ENCODE measurements at regions not wholly inside any gene's neighbourhood (a gene's known extent, or its start where the extent isn't known, plus 50 kb on each side); places are given as distances from the start of the nearest gene placed in this dataset.

DNA sequence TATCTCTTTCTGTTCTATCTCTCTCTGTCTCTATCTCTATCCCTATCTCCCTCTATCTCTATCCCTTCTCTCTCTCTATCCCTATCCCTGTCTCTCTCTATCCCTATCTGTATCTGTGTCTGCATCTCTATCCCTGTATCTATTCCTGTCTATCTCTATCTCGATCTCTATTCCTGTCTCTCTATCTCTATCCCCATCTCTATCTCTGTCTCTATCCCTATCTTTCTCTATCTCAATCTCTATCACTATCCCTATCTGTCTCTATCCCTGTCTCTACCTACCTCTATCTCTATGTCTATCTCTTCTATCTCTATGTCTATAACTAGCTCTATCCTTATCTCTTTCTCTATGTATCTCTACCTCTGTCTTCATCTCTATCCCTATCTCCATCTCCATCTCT, 141.4 kb upstream of the KCNJ6 start:
- no peaks in the 10 kb centered on the region for H3K27me3 Mint-ChIP-seq (ENCODE audit: insufficient read depth)
- no peaks in the 10 kb centered on the region for H3K4me1 Mint-ChIP-seq (ENCODE audit: low read depth)
- intact Hi-C loops (cut with micrococcal nuclease): no loop called here
- peaks cover 8% of the 10 kb centered on the region for H3K9me3 Mint-ChIP-seq
- DNase-seq (ENCODE audit: low spot score): no peak
- no peak overlapping the region for H3K27ac Mint-ChIP-seq
- no peaks in the 10 kb centered on the region for H3K36me3 Mint-ChIP-seq (ENCODE audit: low read depth)
- no peak overlapping the region for H3K4me3 Mint-ChIP-seq

GRCh38 chr21:38060533-38060932, 144.3 kb upstream of the KCNJ6 start:
- intact Hi-C loops (cut with micrococcal nuclease): no loop called here
- DNase-seq (ENCODE audit: low spot score): no peak
- H3K4me1 Mint-ChIP-seq (ENCODE audit: low read depth): no peaks in the 10 kb centered on the region
- no peak overlapping the region for H3K27ac Mint-ChIP-seq
- H3K36me3 Mint-ChIP-seq (ENCODE audit: low read depth): no peaks in the 10 kb centered on the region
- H3K9me3 Mint-ChIP-seq: peaks cover 8% of the 10 kb centered on the region
- no peaks in the 10 kb centered on the region for H3K27me3 Mint-ChIP-seq (ENCODE audit: insufficient read depth)
- H3K4me3 Mint-ChIP-seq: no peak overlapping the region

DNA sequence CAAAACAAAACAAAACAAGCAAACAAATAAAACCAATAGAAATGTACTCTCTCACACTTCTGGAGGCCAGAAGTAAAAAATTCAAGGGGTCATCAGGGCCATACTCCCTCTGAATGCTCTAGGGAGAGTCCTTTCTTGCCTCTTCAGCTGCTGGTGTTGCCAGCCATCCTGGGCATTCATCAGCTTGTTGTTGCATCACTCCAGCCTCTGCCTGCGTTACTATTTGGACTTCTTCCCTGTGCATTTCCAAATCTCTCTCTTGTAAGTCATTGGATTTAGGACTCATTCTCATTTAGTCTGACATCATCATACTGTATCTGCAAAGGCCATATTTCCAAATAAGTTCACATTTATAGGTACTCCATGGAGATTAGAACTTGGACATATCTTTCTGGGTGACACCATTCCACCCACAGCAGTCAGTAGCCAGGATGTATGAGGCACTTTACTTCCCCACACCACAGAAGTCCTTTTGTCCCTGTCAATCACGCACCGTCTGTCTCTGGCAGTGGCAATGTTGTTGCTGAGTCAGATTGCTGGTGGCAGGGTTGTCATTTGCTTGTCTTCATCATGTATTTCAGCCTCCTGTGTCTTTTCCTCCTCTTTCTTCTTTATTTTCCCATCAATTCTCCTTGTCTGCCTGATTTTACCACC, 151.0 kb upstream of the KCNJ6 start:
- Mint-ChIP-seq H3K4me3 (no peak overlapping the region), H3K27ac (no peak overlapping the region), H3K27me3 (ENCODE audit: insufficient read depth) (peaks cover 4% of the 10 kb centered on the region), H3K36me3 (ENCODE audit: low read depth) (no peaks in the 10 kb centered on the region), H3K4me1 (ENCODE audit: low read depth) (no peaks in the 10 kb centered on the region), H3K9me3 (no peaks in the 10 kb centered on the region)
- intact Hi-C loops (cut with micrococcal nuclease): no loop called here
- DNase-seq (ENCODE audit: low spot score): no peak

- H3K4me1 Mint-ChIP-seq (ENCODE audit: low read depth): no peaks in the 10 kb centered on the region
- no peak for DNase-seq (ENCODE audit: low spot score)
- intact Hi-C loops (cut with micrococcal nuclease): no loop called here
- H3K4me3 Mint-ChIP-seq: no peak overlapping the region
- no peaks in the 10 kb centered on the region for H3K9me3 Mint-ChIP-seq
- no peaks in the 10 kb centered on the region for H3K36me3 Mint-ChIP-seq (ENCODE audit: low read depth)
- H3K27me3 Mint-ChIP-seq (ENCODE audit: insufficient read depth): peaks cover 4% of the 10 kb centered on the region
- no peak overlapping the region for H3K27ac Mint-ChIP-seq
Observed at GRCh38 chr21:38072489-38072888, 156.2 kb upstream of the KCNJ6 start.

DNA sequence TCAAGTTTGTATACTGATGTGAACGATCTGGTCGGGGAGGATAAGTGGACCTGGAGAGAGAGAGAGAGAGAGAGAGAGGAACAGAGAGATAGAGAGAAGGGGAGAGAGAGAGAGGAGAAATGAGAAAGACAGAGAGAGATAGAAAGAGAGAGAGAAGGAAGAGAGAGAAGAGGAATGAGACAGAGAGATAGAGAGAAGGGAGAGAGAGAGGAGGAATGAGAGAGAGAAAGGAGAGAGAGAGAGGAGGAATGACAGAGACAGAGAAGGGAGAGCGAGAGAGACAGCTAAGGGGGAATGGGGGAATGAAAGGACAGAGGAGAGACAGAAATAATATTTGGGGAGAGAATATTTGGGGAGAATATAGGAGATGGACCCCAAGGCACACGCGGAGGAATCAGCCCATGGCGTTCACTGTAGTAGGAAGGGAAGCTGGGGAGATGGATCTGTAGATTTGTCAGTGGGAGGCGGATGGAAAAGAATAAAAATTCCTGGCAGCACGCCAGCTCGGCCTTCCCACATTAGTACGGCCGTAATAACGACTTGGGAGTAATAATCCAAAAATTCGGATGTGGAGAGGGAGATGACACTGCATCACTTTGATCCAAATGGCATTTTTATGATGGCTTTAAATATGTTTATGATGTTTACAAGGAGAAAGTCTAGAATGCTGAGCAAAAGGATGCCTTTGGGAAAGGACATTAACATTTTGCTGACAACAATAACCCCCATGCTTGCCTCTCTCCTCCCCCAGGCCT, 159.8 kb upstream of the KCNJ6 start:
- Mint-ChIP-seq H3K4me3 (no peak overlapping the region), H3K9me3 (no peaks in the 10 kb centered on the region), H3K4me1 (ENCODE audit: low read depth) (no peaks in the 10 kb centered on the region), H3K36me3 (ENCODE audit: low read depth) (no peaks in the 10 kb centered on the region), H3K27me3 (ENCODE audit: insufficient read depth) (no peaks in the 10 kb centered on the region), H3K27ac (no peak overlapping the region)
- intact Hi-C loops (cut with micrococcal nuclease): no loop called here
- DNase-seq (ENCODE audit: low spot score): no peak

DNA sequence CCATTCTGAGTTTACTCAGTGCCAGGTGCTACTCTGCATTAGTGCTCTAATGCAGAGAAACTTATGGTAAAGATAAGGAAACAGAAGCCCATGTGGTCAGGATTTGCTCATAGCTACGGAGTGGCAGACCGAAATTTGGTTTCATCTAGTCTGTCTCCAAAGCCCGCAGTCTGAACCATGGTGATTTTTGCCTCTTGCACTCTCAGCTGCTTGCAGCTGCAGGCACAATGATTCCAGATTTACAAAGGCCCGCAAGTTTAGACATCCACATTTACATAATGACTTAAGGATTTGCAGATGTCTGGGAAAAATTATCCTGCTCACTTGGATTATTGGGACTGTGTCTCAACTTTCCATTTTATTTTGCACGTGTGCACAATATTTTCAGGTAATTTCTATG, 161.3 kb upstream of the KCNJ6 start:
- no peaks in the 10 kb centered on the region for H3K9me3 Mint-ChIP-seq
- intact Hi-C loops (cut with micrococcal nuclease): no loop called here
- no peaks in the 10 kb centered on the region for H3K36me3 Mint-ChIP-seq (ENCODE audit: low read depth)
- no peak overlapping the region for H3K4me3 Mint-ChIP-seq
- H3K27ac Mint-ChIP-seq: no peak overlapping the region
- no peaks in the 10 kb centered on the region for H3K27me3 Mint-ChIP-seq (ENCODE audit: insufficient read depth)
- DNase-seq (ENCODE audit: low spot score): no peak
- H3K4me1 Mint-ChIP-seq (ENCODE audit: low read depth): no peaks in the 10 kb centered on the region

- H3K4me1 Mint-ChIP-seq (ENCODE audit: low read depth): no peaks in the 10 kb centered on the region
- no peak for DNase-seq (ENCODE audit: low spot score)
- H3K36me3 Mint-ChIP-seq (ENCODE audit: low read depth): no peaks in the 10 kb centered on the region
- no peak overlapping the region for H3K27ac Mint-ChIP-seq
- H3K9me3 Mint-ChIP-seq: no peaks in the 10 kb centered on the region
- H3K27me3 Mint-ChIP-seq (ENCODE audit: insufficient read depth): no peaks in the 10 kb centered on the region
- intact Hi-C loops (cut with micrococcal nuclease): no loop called here
- H3K4me3 Mint-ChIP-seq: no peak overlapping the region
Observed at GRCh38 chr21:38080888-38081287, 164.6 kb upstream of the KCNJ6 start.

DNA sequence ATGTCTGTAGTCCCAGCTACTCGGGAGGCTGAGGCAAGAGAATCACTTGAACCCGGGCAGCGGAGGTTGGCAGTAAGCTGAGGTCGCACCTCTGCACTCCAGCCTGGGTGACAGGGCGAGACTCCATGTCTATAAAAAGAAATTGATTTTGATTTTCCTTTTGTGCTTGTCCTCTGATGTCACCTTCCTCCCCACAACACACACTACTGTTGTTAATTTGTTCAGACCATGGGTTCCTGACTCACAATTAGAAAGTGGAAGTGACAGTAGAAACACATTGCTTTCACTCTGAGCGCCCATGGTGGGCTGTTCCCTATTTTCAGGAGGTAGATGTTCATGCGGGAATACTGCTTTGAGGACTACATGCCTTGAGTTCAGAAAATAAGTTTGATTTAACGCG, 165.5 kb upstream of the KCNJ6 start:
- no peak for DNase-seq (ENCODE audit: low spot score)
- Mint-ChIP-seq H3K4me3 (no peak overlapping the region), H3K9me3 (no peaks in the 10 kb centered on the region), H3K27ac (no peak overlapping the region), H3K4me1 (ENCODE audit: low read depth) (no peaks in the 10 kb centered on the region), H3K27me3 (ENCODE audit: insufficient read depth) (no peaks in the 10 kb centered on the region), H3K36me3 (ENCODE audit: low read depth) (no peaks in the 10 kb centered on the region)
- intact Hi-C loops (cut with micrococcal nuclease): no loop called here

- Mint-ChIP-seq H3K27me3 (ENCODE audit: insufficient read depth) (peaks cover 2% of the 10 kb centered on the region), H3K4me3 (no peak overlapping the region), H3K4me1 (ENCODE audit: low read depth) (no peaks in the 10 kb centered on the region), H3K27ac (no peak overlapping the region), H3K9me3 (no peaks in the 10 kb centered on the region), H3K36me3 (ENCODE audit: low read depth) (no peaks in the 10 kb centered on the region)
- intact Hi-C loops (cut with micrococcal nuclease): no loop called here
- no peak for DNase-seq (ENCODE audit: low spot score)
Observed at GRCh38 chr21:38082936-38083485, 166.8 kb upstream of the KCNJ6 start.

GRCh38 chr21:38083535-38083934, 167.3 kb upstream of the KCNJ6 start:
- Mint-ChIP-seq H3K27ac (no peak overlapping the region), H3K4me3 (no peak overlapping the region), H3K9me3 (no peaks in the 10 kb centered on the region), H3K36me3 (ENCODE audit: low read depth) (no peaks in the 10 kb centered on the region), H3K27me3 (ENCODE audit: insufficient read depth) (peaks cover 2% of the 10 kb centered on the region), H3K4me1 (ENCODE audit: low read depth) (no peaks in the 10 kb centered on the region)
- no peak for DNase-seq (ENCODE audit: low spot score)
- intact Hi-C loops (cut with micrococcal nuclease): no loop called here

DNA sequence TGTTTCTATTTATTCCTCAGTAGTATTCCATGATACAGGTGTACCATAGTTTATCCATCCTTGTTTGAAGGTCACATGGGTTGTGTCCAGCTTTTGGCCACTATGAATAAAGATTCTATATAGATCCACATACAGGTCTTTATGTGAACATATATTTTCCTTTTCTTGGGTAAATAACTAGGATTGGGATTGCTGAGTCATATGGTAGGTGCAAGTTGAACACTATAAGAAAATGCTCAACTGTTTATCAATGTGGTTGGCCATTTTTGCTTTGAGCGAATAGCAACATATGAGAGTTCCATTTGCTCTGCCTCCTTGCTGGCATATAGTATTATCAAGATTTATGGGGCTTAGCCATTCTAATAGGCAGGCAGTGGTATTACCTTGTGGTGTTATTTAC, 170.2 kb upstream of the KCNJ15 start:
- no peaks in the 10 kb centered on the region for H3K36me3 Mint-ChIP-seq (ENCODE audit: low read depth)
- no peaks in the 10 kb centered on the region for H3K9me3 Mint-ChIP-seq
- H3K27me3 Mint-ChIP-seq (ENCODE audit: insufficient read depth): peaks cover 2% of the 10 kb centered on the region
- no peak overlapping the region for H3K4me3 Mint-ChIP-seq
- DNase-seq (ENCODE audit: low spot score): no peak
- H3K4me1 Mint-ChIP-seq (ENCODE audit: low read depth): no peaks in the 10 kb centered on the region
- intact Hi-C loops (cut with micrococcal nuclease): no loop called here
- H3K27ac Mint-ChIP-seq: no peak overlapping the region

DNA sequence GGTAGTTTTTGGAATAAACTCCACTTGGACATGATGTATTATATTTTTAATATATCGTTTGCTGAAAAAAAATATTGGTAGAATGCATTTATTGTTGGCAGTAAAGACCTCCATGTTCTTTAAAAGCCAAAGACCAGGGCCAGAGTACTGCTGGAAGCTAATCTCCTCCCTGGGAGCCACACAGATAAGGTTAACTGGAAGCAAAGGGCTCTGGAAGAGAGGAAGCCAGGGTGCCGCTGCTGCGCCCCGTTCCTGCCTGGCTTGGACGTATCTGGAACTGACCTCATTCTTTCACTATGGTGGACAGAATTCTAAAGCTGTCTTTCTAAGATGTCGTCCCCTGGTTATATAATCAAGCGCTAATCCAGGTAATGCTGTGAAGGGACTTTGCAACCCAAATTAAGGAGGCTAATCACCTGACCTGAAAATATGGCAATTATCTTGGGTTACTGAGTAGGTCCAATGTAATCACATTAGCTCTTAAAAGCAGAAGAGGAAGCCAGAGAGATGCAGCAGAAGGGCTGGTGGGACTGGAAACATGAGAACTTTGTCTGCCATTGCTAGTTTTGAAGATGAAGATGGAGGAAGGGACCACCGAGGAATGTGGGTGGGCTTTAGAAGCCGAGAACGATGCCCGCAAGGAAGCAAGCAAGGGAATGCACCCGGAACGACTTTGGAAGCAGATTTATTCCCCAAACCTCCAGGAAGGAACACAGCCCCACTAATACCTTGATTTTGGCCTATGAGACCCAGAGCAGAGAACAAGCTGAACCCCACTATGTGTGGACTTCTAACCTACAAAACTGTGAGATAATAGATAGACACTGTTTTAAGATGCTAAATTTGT, 167.7 kb upstream of the KCNJ15 start:
- intact Hi-C loops (cut with micrococcal nuclease): no loop called here
- peaks cover 2% of the 10 kb centered on the region for H3K27me3 Mint-ChIP-seq (ENCODE audit: insufficient read depth)
- no peak for DNase-seq (ENCODE audit: low spot score)
- no peaks in the 10 kb centered on the region for H3K4me1 Mint-ChIP-seq (ENCODE audit: low read depth)
- H3K4me3 Mint-ChIP-seq: no peak overlapping the region
- no peaks in the 10 kb centered on the region for H3K9me3 Mint-ChIP-seq
- no peak overlapping the region for H3K27ac Mint-ChIP-seq
- H3K36me3 Mint-ChIP-seq (ENCODE audit: low read depth): no peaks in the 10 kb centered on the region

GRCh38 chr21:38089763-38090046, 167.1 kb upstream of the KCNJ15 start:
- no peak overlapping the region for H3K27ac Mint-ChIP-seq
- no peaks in the 10 kb centered on the region for H3K36me3 Mint-ChIP-seq (ENCODE audit: low read depth)
- no peak overlapping the region for H3K4me3 Mint-ChIP-seq
- intact Hi-C loops (cut with micrococcal nuclease): no loop called here
- no peaks in the 10 kb centered on the region for H3K9me3 Mint-ChIP-seq
- H3K4me1 Mint-ChIP-seq (ENCODE audit: low read depth): no peaks in the 10 kb centered on the region
- no peak for DNase-seq (ENCODE audit: low spot score)
- H3K27me3 Mint-ChIP-seq (ENCODE audit: insufficient read depth): peaks cover 2% of the 10 kb centered on the region

Measured in activated T-helper 1 cell treated with anti-CD3 and anti-CD28 coated beads, Interleukin-12 subunit alpha, Interleukin-12 subunit beta, Interleukin-2, Interleukin-4 antibody, amounts not matched to agents 30 ng/mL and 10 ng/mL and 1 ng/mL, durations not matched to agents 14 hours and 24 hours and 36 hours (primary cell).